Subcutaneous abdominal adipose tissue (tissue), 5 donors: ENCODE measurements at regions not wholly inside any gene's neighbourhood (a gene's known extent, or its start where the extent isn't known, plus 50 kb on each side); places are given as distances from the start of the nearest gene placed in this dataset.
"Not testable (repeated sequence)": the region's sequence is repeated elsewhere in the genome, so short reads cannot be mapped to it uniquely, and the experiment has no call there.

ENCODE experiments used
- H3K27ac ChIP-seq: one replicate; pipeline ENCODE4 v1.7.0; 2013; ENCODE audit warnings: low read depth, mild to moderate bottlenecking, inconsistent platforms, low read length, moderate library complexity
- H3K27me3 ChIP-seq, 5 donors: one replicate each; pipeline ENCODE4 v1.7.0; 2013; ENCODE audit warnings: low read length in 5 of 5, inconsistent platforms in 1 of 5; ENCODE audit not compliant: control insufficient read depth in 5 of 5, insufficient read depth in 4 of 5
- H3K36me3 ChIP-seq, 5 donors: one replicate each; pipeline ENCODE4 v1.7.0; 2013; ENCODE audit warnings: low read length in 5 of 5; ENCODE audit not compliant: control insufficient read depth in 5 of 5, insufficient read depth in 5 of 5
- H3K4me1 ChIP-seq, 5 donors: one replicate each; pipeline ENCODE4 v1.7.0; 2013; ENCODE audit warnings: low read length in 5 of 5, mild to moderate bottlenecking in 3 of 5, moderate library complexity in 1 of 5; ENCODE audit not compliant: control insufficient read depth in 5 of 5, insufficient read depth in 5 of 5
- H3K4me3 ChIP-seq, 5 donors: one replicate each; pipeline ENCODE4 v1.7.0; 2013; ENCODE audit warnings: low read length in 5 of 5, low read depth in 1 of 5
- H3K9ac ChIP-seq, 5 donors: one replicate each; pipeline ENCODE4 v1.7.0; 2013; ENCODE audit warnings: low read length in 5 of 5, mild to moderate bottlenecking in 4 of 5, moderate library complexity in 3 of 5
- H3K9me3 ChIP-seq, 5 donors: one replicate each; pipeline ENCODE4 v1.7.0; 2013; ENCODE audit warnings: low read length in 5 of 5; ENCODE audit not compliant: control insufficient read depth in 5 of 5
- donor health status: healthy.
- donor health status: healthy.
- donor health status: healthy.
- donor health status: healthy.
- donor health status: healthy.

DNA sequence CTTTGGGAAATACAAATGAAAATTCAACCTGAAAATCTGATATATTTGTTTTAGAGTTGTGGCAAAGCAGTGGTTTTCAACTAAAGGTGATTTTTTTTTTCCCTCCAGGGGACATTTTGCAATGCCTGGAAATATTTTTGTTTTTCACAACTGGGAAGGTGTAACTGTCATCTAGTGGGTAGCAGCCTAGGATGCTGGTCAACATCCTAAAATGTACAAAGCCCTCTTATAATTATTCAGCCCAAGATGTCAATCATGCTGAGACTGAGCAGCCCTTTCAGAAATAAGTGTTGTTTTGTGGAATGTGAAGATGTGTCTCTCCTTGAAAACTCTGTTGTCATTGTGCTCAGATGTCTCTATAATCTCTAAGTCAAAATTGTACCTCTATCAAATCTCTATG lies 95.2 kb upstream of the NCAM2 start:
- H3K27ac ChIP-seq, result no peak overlapping the region
- H3K36me3 ChIP-seq, result no peaks in the 10 kb centered on the region
- H3K4me1 ChIP-seq, result no peaks in the 10 kb centered on the region
- H3K9me3 ChIP-seq, result no peaks in the 10 kb centered on the region
- H3K9ac ChIP-seq, result no peak overlapping the region
- H3K27me3 ChIP-seq, result no peaks in the 10 kb centered on the region
- H3K4me3 ChIP-seq, result no peak overlapping the region

DNA sequence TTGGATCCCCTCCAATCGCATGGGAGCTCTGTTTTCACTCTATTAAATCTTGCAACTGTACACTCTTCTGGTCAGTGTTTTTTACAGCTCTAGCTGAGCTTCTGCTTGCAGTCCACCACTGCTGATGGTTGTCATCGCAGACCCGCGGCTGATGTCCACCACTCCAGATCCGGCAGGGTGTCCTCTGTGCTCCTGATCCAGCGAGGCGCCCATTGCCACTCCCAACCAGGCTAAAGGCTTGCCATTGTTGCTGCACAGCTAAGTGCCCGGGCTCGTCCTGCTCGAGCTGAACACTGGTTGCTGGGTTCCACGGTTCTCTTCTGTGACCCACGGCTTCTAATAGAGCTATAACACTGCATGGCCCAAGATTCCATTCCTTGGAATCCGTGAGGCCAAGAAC lies 70.7 kb upstream of the NCAM2 start:
- not testable (repeated sequence) for H3K27me3 ChIP-seq, H3K9me3 ChIP-seq, H3K27ac ChIP-seq, H3K4me3 ChIP-seq, H3K9ac ChIP-seq, H3K4me1 ChIP-seq, H3K36me3 ChIP-seq

DNA sequence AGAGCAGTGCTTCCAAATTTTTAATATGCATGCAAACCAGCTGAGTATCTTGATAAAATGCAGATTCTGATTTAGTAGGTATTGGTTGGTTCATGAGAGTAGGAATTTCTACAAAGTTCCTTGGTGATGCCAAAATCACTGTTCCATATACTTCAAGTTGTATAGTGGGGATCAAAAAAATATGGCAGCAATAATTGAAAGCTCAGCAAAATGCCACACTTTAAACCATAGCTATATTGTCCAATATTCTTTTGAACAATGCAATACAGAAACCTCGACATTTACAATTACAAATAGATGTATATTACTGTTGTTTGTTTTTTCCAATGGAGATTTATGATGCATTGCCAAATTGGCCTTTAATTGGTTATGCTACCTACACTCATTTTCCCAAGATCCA lies 55.7 kb upstream of the NCAM2 start:
- no peaks in the 10 kb centered on the region for H3K27me3 ChIP-seq
- no peak overlapping the region for H3K27ac ChIP-seq
- no peak overlapping the region for H3K4me3 ChIP-seq
- H3K9me3 ChIP-seq, result peaks cover 0 to 2% (median 0%) of the 10 kb centered on the region in 5 donors
- no peaks in the 10 kb centered on the region for H3K36me3 ChIP-seq
- H3K4me1 ChIP-seq, result no peaks in the 10 kb centered on the region
- no peak overlapping the region for H3K9ac ChIP-seq

DNA sequence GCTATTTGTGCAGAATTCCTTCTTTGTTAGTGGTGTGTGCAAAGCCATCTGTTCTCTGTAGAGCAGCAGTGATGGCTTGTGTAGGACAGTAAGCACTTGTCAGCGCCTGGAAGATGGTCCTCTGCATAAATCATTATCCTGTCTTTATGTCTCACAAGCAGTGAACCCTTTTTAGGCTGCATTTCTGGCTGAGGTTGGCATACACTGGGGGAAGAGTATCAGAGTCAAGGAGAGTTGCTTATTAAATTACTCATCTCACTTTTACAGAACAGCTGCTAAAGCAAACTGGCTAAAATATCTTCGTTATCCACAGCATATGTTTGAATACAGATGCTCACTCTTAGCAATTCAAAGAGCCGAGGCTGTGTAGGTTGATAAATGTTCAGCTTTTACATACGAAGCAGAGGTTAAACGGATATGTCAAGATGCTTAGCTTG lies 54.6 kb upstream of the NCAM2 start:
- Histone ChIP-seq H3K27ac (no peak overlapping the region), H3K4me1 (no peaks in the 10 kb centered on the region), H3K9ac (no peak overlapping the region), H3K36me3 (no peaks in the 10 kb centered on the region), H3K27me3 (no peaks in the 10 kb centered on the region), H3K4me3 (no peak overlapping the region), H3K9me3 (peaks cover 0 to 2% (median 0%) of the 10 kb centered on the region in 5 donors)

DNA sequence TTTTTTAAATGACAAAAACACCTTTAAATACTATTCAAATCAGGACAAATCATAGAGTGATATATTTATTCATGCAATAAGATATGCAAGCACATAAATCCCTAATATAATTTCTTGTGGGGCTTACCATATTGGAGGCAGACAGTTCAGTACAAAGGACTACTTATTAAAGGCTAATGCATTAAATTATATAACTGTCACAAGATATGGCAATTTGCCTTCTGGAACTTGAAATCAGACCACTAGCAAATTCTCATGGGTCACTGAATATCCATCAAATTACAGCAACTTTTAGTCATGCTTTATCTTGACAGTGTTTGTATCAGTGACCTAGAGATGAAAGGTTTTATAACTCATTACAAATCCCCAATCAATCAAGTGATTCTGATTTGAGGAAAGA lies 54.1 kb upstream of the NCAM2 start:
- peaks cover 0 to 2% (median 0%) of the 10 kb centered on the region in 5 donors for H3K9me3 ChIP-seq
- H3K27ac ChIP-seq, result no peak overlapping the region
- H3K9ac ChIP-seq, result no peak overlapping the region
- H3K4me3 ChIP-seq, result no peak overlapping the region
- no peaks in the 10 kb centered on the region for H3K27me3 ChIP-seq
- no peaks in the 10 kb centered on the region for H3K4me1 ChIP-seq
- H3K36me3 ChIP-seq, result no peaks in the 10 kb centered on the region

DNA sequence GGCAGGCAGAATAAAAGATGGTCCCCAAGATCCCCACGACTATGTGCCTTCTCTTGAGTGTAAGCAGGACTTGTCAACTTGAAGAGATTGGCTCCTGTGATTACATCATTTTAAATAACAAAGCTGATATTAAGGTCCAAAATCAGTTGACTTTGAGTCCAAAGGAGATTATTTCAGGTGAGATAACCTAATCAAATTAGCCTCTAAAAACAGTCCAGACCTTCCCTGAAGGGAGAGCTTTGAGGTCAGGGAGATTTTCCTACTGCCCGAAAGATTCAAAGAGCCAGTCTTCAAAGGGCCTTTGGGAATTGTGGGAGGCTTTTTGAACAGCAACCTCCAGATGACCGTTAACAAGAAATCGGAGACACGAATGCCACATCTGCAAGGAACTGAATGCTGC lies 51.5 kb upstream of the NCAM2 start:
- Histone ChIP-seq H3K9ac (no peak overlapping the region), H3K4me1 (no peaks in the 10 kb centered on the region), H3K4me3 (no peak overlapping the region), H3K27ac (no peak overlapping the region), H3K36me3 (no peaks in the 10 kb centered on the region), H3K27me3 (no peaks in the 10 kb centered on the region), H3K9me3 (peaks cover 0 to 2% (median 0%) of the 10 kb centered on the region in 5 donors)
